SK-N-SH (cell line): ENCODE measurements at regions not wholly inside any gene's neighbourhood (a gene's known extent, or its start where the extent isn't known, plus 50 kb on each side); places are given as distances from the start of the nearest gene placed in this dataset.

Source experiments
- ELF1 ChIP-seq: IDR thresholded peaks from 2 replicates; pipeline ENCODE4 v1.4.0; 2012
- EZH2phosphoT487 ChIP-seq: fragments of 200-600 bp; sonication (generic); IDR thresholded peaks from 2 replicates; pipeline ENCODE4 v1.6.1; 2017; ENCODE audit warnings: low read depth, mixed run types, mild to moderate bottlenecking, antibody characterized with exemption, moderate library complexity, borderline replicate concordance
- FOXJ3 ChIP-seq: sonication (generic); formaldehyde crosslinking; IDR thresholded peaks from 2 replicates; pipeline ENCODE4 v1.5.1; 2020; ENCODE audit warnings: mild to moderate bottlenecking, missing genetic modification reagents
- FOXM1 ChIP-seq: IDR thresholded peaks from 2 replicates; pipeline ENCODE4 v1.4.0; 2012; ENCODE audit warnings: low read depth, mild to moderate bottlenecking
- JUND ChIP-seq: IDR thresholded peaks from 2 replicates; pipeline ENCODE4 v1.4.0; 2012
- MXI1 ChIP-seq: IDR thresholded peaks from 2 replicates; pipeline ENCODE4 v1.6.1; 2012; ENCODE audit warnings: mild to moderate bottlenecking, low read depth, low read length, improper control_type of control experiment
- NFIC ChIP-seq: IDR thresholded peaks from 2 replicates; pipeline ENCODE4 v1.4.0; 2012; ENCODE audit warnings: borderline replicate concordance
- POLR2AphosphoS5 ChIP-seq: IDR thresholded peaks from 2 replicates; pipeline ENCODE4 v1.6.1; 2012; ENCODE audit warnings: low read depth, low read length
- RCOR1 ChIP-seq: fragments of 150-350 bp; IDR thresholded peaks from 2 replicates; pipeline ENCODE4 v1.6.1; 2017; ENCODE audit warnings: antibody characterized with exemption, low read length
- SIN3A ChIP-seq: IDR thresholded peaks from 2 replicates; pipeline ENCODE4 v1.6.1; 2012; ENCODE audit warnings: low read depth, mild to moderate bottlenecking, low read length, moderate library complexity, borderline replicate concordance
- TF ChIP-seq, protein P1 (sequence below): fragments of 200-600 bp; sonication (generic); IDR thresholded peaks from 2 replicates; pipeline ENCODE4 v1.6.1; 2017; ENCODE audit warnings: antibody characterized with exemption, mild to moderate bottlenecking, moderate library complexity
- TF ChIP-seq, protein P2 (sequence below): IDR thresholded peaks from 2 replicates; pipeline ENCODE4 v1.6.1; 2012; ENCODE audit warnings: mild to moderate bottlenecking, low read depth, low read length, moderate library complexity

DNA sequence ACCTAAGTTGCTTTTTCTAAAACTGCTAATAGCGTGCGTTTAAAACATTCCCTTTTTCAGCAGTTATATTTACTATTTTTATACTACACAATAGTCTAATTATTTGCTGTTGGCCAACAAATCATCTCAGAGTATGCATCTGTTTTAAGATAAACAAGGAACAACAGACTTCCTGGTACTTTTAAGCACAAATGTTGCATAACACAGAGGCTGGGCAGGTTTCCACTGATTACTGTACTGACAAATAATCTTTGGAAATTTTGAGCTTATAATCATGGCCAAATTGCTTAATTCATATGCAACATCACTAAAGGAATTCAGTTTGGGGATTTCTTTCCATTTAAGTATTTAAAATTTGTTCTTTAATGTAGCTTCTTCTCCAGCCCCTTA lies 737.4 kb upstream of the SALL3 start:
- TF ChIP-seq, protein P1, sequence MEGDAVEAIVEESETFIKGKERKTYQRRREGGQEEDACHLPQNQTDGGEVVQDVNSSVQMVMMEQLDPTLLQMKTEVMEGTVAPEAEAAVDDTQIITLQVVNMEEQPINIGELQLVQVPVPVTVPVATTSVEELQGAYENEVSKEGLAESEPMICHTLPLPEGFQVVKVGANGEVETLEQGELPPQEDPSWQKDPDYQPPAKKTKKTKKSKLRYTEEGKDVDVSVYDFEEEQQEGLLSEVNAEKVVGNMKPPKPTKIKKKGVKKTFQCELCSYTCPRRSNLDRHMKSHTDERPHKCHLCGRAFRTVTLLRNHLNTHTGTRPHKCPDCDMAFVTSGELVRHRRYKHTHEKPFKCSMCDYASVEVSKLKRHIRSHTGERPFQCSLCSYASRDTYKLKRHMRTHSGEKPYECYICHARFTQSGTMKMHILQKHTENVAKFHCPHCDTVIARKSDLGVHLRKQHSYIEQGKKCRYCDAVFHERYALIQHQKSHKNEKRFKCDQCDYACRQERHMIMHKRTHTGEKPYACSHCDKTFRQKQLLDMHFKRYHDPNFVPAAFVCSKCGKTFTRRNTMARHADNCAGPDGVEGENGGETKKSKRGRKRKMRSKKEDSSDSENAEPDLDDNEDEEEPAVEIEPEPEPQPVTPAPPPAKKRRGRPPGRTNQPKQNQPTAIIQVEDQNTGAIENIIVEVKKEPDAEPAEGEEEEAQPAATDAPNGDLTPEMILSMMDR, result no peak
- TF ChIP-seq MXI1 (no peak), FOXM1 (no peak), RCOR1 (no peak), NFIC (no peak), JUND (no peak), SIN3A (no peak), FOXJ3 (CRISPR knock-in tag) (no peak), POLR2AphosphoS5 (no peak), ELF1 (no peak), EZH2phosphoT487 (no peak)
- TF ChIP-seq, protein P2, sequence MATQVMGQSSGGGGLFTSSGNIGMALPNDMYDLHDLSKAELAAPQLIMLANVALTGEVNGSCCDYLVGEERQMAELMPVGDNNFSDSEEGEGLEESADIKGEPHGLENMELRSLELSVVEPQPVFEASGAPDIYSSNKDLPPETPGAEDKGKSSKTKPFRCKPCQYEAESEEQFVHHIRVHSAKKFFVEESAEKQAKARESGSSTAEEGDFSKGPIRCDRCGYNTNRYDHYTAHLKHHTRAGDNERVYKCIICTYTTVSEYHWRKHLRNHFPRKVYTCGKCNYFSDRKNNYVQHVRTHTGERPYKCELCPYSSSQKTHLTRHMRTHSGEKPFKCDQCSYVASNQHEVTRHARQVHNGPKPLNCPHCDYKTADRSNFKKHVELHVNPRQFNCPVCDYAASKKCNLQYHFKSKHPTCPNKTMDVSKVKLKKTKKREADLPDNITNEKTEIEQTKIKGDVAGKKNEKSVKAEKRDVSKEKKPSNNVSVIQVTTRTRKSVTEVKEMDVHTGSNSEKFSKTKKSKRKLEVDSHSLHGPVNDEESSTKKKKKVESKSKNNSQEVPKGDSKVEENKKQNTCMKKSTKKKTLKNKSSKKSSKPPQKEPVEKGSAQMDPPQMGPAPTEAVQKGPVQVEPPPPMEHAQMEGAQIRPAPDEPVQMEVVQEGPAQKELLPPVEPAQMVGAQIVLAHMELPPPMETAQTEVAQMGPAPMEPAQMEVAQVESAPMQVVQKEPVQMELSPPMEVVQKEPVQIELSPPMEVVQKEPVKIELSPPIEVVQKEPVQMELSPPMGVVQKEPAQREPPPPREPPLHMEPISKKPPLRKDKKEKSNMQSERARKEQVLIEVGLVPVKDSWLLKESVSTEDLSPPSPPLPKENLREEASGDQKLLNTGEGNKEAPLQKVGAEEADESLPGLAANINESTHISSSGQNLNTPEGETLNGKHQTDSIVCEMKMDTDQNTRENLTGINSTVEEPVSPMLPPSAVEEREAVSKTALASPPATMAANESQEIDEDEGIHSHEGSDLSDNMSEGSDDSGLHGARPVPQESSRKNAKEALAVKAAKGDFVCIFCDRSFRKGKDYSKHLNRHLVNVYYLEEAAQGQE, result no peak
